CD14-positive monocyte (primary cell): ENCODE measurements at regions not wholly inside any gene's neighbourhood (a gene's known extent, or its start where the extent isn't known, plus 50 kb on each side); places are given as distances from the start of the nearest gene placed in this dataset.

Source experiments
- DNase-seq, 3 donors: peaks; one replicate each; pipeline ENCODE4 v3.0.0-alpha.2; 2011 to 2022
- H2AFZ ChIP-seq: 2 replicates; pipeline ENCODE4 v1.6.0; 2012; ENCODE audit warnings: mild to moderate bottlenecking, low read depth, low read length, inconsistent platforms; ENCODE audit not compliant: insufficient read depth, poor library complexity, severe bottlenecking
- H3K27ac ChIP-seq, 2 donors: 1 replicate in 1 of 2; 2 replicates in 1 of 2; pipeline ENCODE4 v1.5.1; 2012 to 2013; ENCODE audit warnings: low read length in 2 of 2, control low read depth in 1 of 2, inconsistent platforms in 1 of 2, low read depth in 1 of 2, mild to moderate bottlenecking in 1 of 2
- H3K27me3 ChIP-seq, 2 donors: one replicate each; pipeline versions ENCODE4 v1.6.0 to v1.6.1; 2011 to 2013; ENCODE audit warnings: low read length in 2 of 2; ENCODE audit not compliant: control insufficient read depth in 2 of 2, insufficient read depth in 2 of 2
- H3K36me3 ChIP-seq, 2 donors: replicated peaks in 1 of 2; 1 replicate in 1 of 2; 2 replicates in 1 of 2; pipeline versions ENCODE4 v1.5.1 to v1.6.1; 2012 to 2013; ENCODE audit warnings: low read length in 2 of 2, control low read depth in 1 of 2, inconsistent platforms in 1 of 2, mild to moderate bottlenecking in 1 of 2; ENCODE audit not compliant: insufficient read depth in 2 of 2, control insufficient read depth in 1 of 2
- H3K4me1 ChIP-seq, 2 donors: 1 replicate in 1 of 2; 2 replicates in 1 of 2; pipeline versions ENCODE4 v1.5.1 to v1.6.1; 2012 to 2013; ENCODE audit warnings: low read length in 2 of 2, control low read depth in 1 of 2, inconsistent platforms in 1 of 2, mild to moderate bottlenecking in 1 of 2, moderate library complexity in 1 of 2; ENCODE audit not compliant: insufficient read depth in 2 of 2, control insufficient read depth in 1 of 2
- H3K4me2 ChIP-seq: replicated peaks from 2 replicates; pipeline ENCODE3; 2012; ENCODE audit warnings: low read length, moderate library complexity, mild to moderate bottlenecking; ENCODE audit not compliant: poor library complexity, severe bottlenecking; ENCODE audit errors: extremely low read depth
- H3K4me3 ChIP-seq, 3 experiments: fragments of 200-600 bp in 1 of 3; sonication (generic) in 1 of 3; replicated peaks in 1 of 3; 1 replicate in 2 of 3; 2 replicates in 1 of 3; pipeline ENCODE4 v1.5.1; 2011 to 2013; ENCODE audit warnings: low read length in 3 of 3, mild to moderate bottlenecking in 3 of 3, control low read depth in 2 of 3, low read depth in 2 of 3, inconsistent platforms in 1 of 3, moderate library complexity in 1 of 3
- H3K79me2 ChIP-seq: 2 replicates; pipeline ENCODE4 v1.6.0; 2012; ENCODE audit warnings: mild to moderate bottlenecking, control low read depth, inconsistent platforms, low read length, moderate library complexity; ENCODE audit not compliant: insufficient read depth
- H3K9ac ChIP-seq: 2 replicates; pipeline ENCODE4 v1.6.0; 2017; ENCODE audit warnings: low read length, mild to moderate bottlenecking; ENCODE audit not compliant: insufficient read depth, poor library complexity, severe bottlenecking
- H3K9me3 ChIP-seq, 2 donors: replicated peaks in 1 of 2; 1 replicate in 1 of 2; 2 replicates in 1 of 2; pipeline versions ENCODE4 v1.5.1 to v1.6.1; 2012 to 2013; ENCODE audit warnings: low read length in 2 of 2, control low read depth in 1 of 2; ENCODE audit not compliant: control insufficient read depth in 1 of 2, insufficient read depth in 1 of 2
- H4K20me1 ChIP-seq: 2 replicates; pipeline ENCODE4 v1.6.0; 2012; ENCODE audit warnings: mild to moderate bottlenecking, low read length, control low read depth, moderate library complexity; ENCODE audit not compliant: insufficient read depth
- H3K27ac Mint-ChIP-seq, 7 donors: one replicate each; pipeline ENCODE4 v1.8.0; 2020; ENCODE audit warnings: mild to moderate bottlenecking in 7 of 7, mixed read lengths in 7 of 7, moderate library complexity in 6 of 7, inconsistent platforms in 2 of 7
- H3K27me3 Mint-ChIP-seq, 3 donors: one replicate each; pipeline ENCODE4 v1.8.0; 2021 to 2022; ENCODE audit warnings: low read depth in 3 of 3, mild to moderate bottlenecking in 3 of 3, mixed read lengths in 3 of 3, moderate library complexity in 3 of 3, inconsistent platforms in 1 of 3
- H3K36me3 Mint-ChIP-seq, 2 donors: one replicate each; pipeline ENCODE4 v1.8.0; 2020; ENCODE audit warnings: mixed read lengths in 2 of 2, inconsistent platforms in 1 of 2, mild to moderate bottlenecking in 1 of 2
- H3K4me1 Mint-ChIP-seq: one replicate; pipeline ENCODE4 v1.8.0; 2020; ENCODE audit warnings: mild to moderate bottlenecking, mixed read lengths
- H3K4me3 Mint-ChIP-seq, 2 donors: one replicate each; pipeline ENCODE4 v1.8.0; 2020; ENCODE audit warnings: mild to moderate bottlenecking in 2 of 2, mixed read lengths in 2 of 2, moderate library complexity in 1 of 2
- H3K9me3 Mint-ChIP-seq, 7 donors: one replicate each; pipeline ENCODE4 v1.8.0; 2020 to 2022; ENCODE audit warnings: mixed read lengths in 7 of 7, mild to moderate bottlenecking in 6 of 7, moderate library complexity in 6 of 7, inconsistent platforms in 2 of 7
- WGBS: methylation state at CpG from one replicate; pipeline ENCODE4 v1.1.5; 2013; ENCODE audit warnings: missing lambda C conversion rate; ENCODE audit not compliant: insufficient coverage; 5-methylcytosine and 5-hydroxymethylcytosine counted together
- intact Hi-C, 2 donors: fragments of 100-400 bp; cut with micrococcal nuclease; formaldehyde crosslinking; loops; one replicate each; pipeline versions ENCODE4 v1.15.0 to v1.15.1; 2023
- TF ChIP-seq, protein P1 (sequence below): fragments of 200-600 bp; IDR thresholded peaks from one replicate; pipeline ENCODE4 v1.8.0; 2022; ENCODE audit warnings: antibody characterized with exemption, mild to moderate bottlenecking

- no peak overlapping the region for H3K9ac ChIP-seq
- no peaks in the 10 kb centered on the region for H3K27me3 Mint-ChIP-seq
- no peak overlapping the region for H3K4me3 ChIP-seq
- no peak overlapping the region for H2AFZ ChIP-seq
- H3K4me1 Mint-ChIP-seq, result peaks cover 2% of the 10 kb centered on the region
- no peaks in the 10 kb centered on the region for H4K20me1 ChIP-seq
- H3K27ac Mint-ChIP-seq, result no peak overlapping the region
- no peaks in the 10 kb centered on the region for H3K4me1 ChIP-seq
- no peaks in the 10 kb centered on the region for H3K79me2 ChIP-seq
- no peak overlapping the region for H3K4me3 Mint-ChIP-seq
- no peaks in the 10 kb centered on the region for H3K27me3 ChIP-seq
- intact Hi-C loops, result no loop called here
- no peak overlapping the region for H3K4me2 ChIP-seq
- no peaks in the 10 kb centered on the region for H3K36me3 ChIP-seq
- H3K9me3 ChIP-seq, result no peaks in the 10 kb centered on the region
- H3K36me3 Mint-ChIP-seq, result no peaks in the 10 kb centered on the region
- no CpG with 5 or more reads among the region's 2 CpGs for WGBS
- TF ChIP-seq, protein P1, sequence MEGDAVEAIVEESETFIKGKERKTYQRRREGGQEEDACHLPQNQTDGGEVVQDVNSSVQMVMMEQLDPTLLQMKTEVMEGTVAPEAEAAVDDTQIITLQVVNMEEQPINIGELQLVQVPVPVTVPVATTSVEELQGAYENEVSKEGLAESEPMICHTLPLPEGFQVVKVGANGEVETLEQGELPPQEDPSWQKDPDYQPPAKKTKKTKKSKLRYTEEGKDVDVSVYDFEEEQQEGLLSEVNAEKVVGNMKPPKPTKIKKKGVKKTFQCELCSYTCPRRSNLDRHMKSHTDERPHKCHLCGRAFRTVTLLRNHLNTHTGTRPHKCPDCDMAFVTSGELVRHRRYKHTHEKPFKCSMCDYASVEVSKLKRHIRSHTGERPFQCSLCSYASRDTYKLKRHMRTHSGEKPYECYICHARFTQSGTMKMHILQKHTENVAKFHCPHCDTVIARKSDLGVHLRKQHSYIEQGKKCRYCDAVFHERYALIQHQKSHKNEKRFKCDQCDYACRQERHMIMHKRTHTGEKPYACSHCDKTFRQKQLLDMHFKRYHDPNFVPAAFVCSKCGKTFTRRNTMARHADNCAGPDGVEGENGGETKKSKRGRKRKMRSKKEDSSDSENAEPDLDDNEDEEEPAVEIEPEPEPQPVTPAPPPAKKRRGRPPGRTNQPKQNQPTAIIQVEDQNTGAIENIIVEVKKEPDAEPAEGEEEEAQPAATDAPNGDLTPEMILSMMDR, result no peak
- peaks cover 0 to 12% (median 2%) of the 10 kb centered on the region in 7 donors for H3K9me3 Mint-ChIP-seq
- no peak overlapping the region for H3K27ac ChIP-seq
- no peak for DNase-seq
Observed at GRCh38 chr12:90036637-90037036, 328.0 kb upstream of the ATP2B1 start.

DNA sequence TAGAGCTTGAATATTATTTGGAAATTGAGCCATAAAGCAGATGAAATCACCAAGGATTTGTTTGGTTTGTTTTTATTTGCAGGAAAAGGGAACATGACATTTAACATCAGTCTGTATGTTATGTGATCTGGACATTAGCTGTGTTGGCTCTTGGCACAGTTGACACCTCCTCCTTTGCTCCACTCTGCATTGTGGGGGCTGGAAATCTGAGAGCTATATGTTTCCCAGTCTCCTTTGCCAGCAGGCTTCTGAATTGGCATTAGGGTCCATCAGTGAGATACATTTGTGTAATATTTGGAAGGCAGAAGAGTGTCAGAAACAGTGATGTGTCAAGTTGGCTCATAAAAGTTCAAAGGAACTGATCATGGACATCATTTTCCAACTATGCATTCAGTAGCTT is 322.1 kb upstream of the ATP2B1 start:
- H4K20me1 ChIP-seq, result no peaks in the 10 kb centered on the region
- H3K9me3 Mint-ChIP-seq, result peaks cover 0 to 6% (median 3%) of the 10 kb centered on the region in 7 donors

More for the DNA sequence above, 322.1 kb upstream of the ATP2B1 start:
- no peak overlapping the region for H3K4me2 ChIP-seq
- H3K27ac ChIP-seq, result no peak overlapping the region
- H3K4me3 ChIP-seq, result no peak overlapping the region
- no peaks in the 10 kb centered on the region for H3K4me1 ChIP-seq
- Mint-ChIP-seq H3K27ac (no peak overlapping the region), H3K4me3 (no peak overlapping the region), H3K4me1 (no peaks in the 10 kb centered on the region), H3K27me3 (no peaks in the 10 kb centered on the region), H3K36me3 (no peaks in the 10 kb centered on the region)
- H3K9me3 ChIP-seq, result no peaks in the 10 kb centered on the region
- intact Hi-C loops, result no loop called here
- no peaks in the 10 kb centered on the region for H3K36me3 ChIP-seq
- H3K27me3 ChIP-seq, result no peaks in the 10 kb centered on the region
- H2AFZ ChIP-seq, result no peak overlapping the region
- no peak overlapping the region for H3K9ac ChIP-seq
- DNase-seq, result no peak
- TF ChIP-seq, protein P1, result no peak
- no peaks in the 10 kb centered on the region for H3K79me2 ChIP-seq
